SIG-M5 treated with dmso at 0.1 percent for 504 hours (cell line): ENCODE measurements at regions not wholly inside any gene's neighbourhood (a gene's known extent, or its start where the extent isn't known, plus 50 kb on each side); places are given as distances from the start of the nearest gene placed in this dataset.
"Not testable (repeated sequence)": the region's sequence is repeated elsewhere in the genome, so short reads cannot be mapped to it uniquely, and the experiment has no call there.

Experiments used
- DNase-seq: peaks from one replicate; lab custom pipeline; 2025; ENCODE audit not compliant: unreplicated experiment; lab: John Stamatoyannopoulos, UW

- no peak for DNase-seq
These were observed 1569.0 kb upstream of the B3GALT2 start for GRCh38 chr1:194755241-194755994.

GRCh38 chr1:194738843-194739242 lies 1552.4 kb upstream of the B3GALT2 start:
- not testable (repeated sequence) for DNase-seq

- DNase-seq = no peak
These were observed 1548.6 kb upstream of the B3GALT2 start for GRCh38 chr1:194734970-194735369.

- DNase-seq = no peak
These were observed 1544.6 kb upstream of the B3GALT2 start for GRCh38 chr1:194731025-194731424.

GRCh38 chr1:194730304-194730703 lies 1543.9 kb upstream of the B3GALT2 start:
- no peak for DNase-seq

GRCh38 chr1:194723067-194723466 lies 1536.7 kb upstream of the B3GALT2 start:
- DNase-seq = no peak

- DNase-seq = no peak
These were observed 1531.5 kb upstream of the B3GALT2 start for GRCh38 chr1:194717941-194718340.

GRCh38 chr1:194717334-194717733 lies 1530.9 kb upstream of the B3GALT2 start:
- DNase-seq = no peak

GRCh38 chr1:194710671-194711070 lies 1524.3 kb upstream of the B3GALT2 start:
- DNase-seq = no peak

GRCh38 chr1:194709439-194709838 lies 1523.0 kb upstream of the B3GALT2 start:
- no peak for DNase-seq

GRCh38 chr1:194707074-194707473 lies 1520.7 kb upstream of the B3GALT2 start:
- DNase-seq = no peak

- peak; percentile 81 for DNase-seq
These were observed 1518.9 kb upstream of the B3GALT2 start for GRCh38 chr1:194705123-194705854.

- no peak for DNase-seq
These were observed 1512.5 kb upstream of the B3GALT2 start for GRCh38 chr1:194698908-194699318.

- DNase-seq = no peak
These were observed 1506.8 kb upstream of the B3GALT2 start for GRCh38 chr1:194693244-194693643.

GRCh38 chr1:194684636-194685035 lies 1498.2 kb upstream of the B3GALT2 start:
- no peak for DNase-seq

- DNase-seq = peak; percentile 10
These were observed 1471.7 kb upstream of the B3GALT2 start for GRCh38 chr1:194658090-194658439.

- DNase-seq = no peak
These were observed 1468.5 kb upstream of the B3GALT2 start for GRCh38 chr1:194654956-194655355.

GRCh38 chr1:194653385-194653784 lies 1467.0 kb upstream of the B3GALT2 start:
- DNase-seq = no peak

GRCh38 chr1:194647118-194647517 lies 1460.7 kb upstream of the B3GALT2 start:
- DNase-seq = no peak

GRCh38 chr1:194644528-194644927 lies 1458.1 kb upstream of the B3GALT2 start:
- DNase-seq = no peak

- no peak for DNase-seq
These were observed 1453.9 kb upstream of the B3GALT2 start for GRCh38 chr1:194640322-194640721.

- DNase-seq = no peak
These were observed 1442.6 kb upstream of the B3GALT2 start for GRCh38 chr1:194629011-194629410.

- no peak for DNase-seq
These were observed 1438.4 kb upstream of the B3GALT2 start for GRCh38 chr1:194624833-194625232.
